OCI-LY1 (cell line): ENCODE measurements at regions not wholly inside any gene's neighbourhood (a gene's known extent, or its start where the extent isn't known, plus 50 kb on each side); places are given as distances from the start of the nearest gene placed in this dataset.

Experiments
- H2AFZ ChIP-seq: fragments of 200-600 bp; sonication (generic), shearing (Covaris generic); 2 replicates; pipeline ENCODE4 v1.6.0; 2014; ENCODE audit warnings: antibody characterized with exemption, mild to moderate bottlenecking, low read length
- H3F3A ChIP-seq: fragments of 200-600 bp; sonication (generic), shearing (Covaris generic); 2 replicates; pipeline ENCODE4 v1.6.0; 2014; ENCODE audit warnings: mild to moderate bottlenecking, antibody characterized with exemption, low read length, moderate library complexity; ENCODE audit not compliant: insufficient read depth
- H3K27ac ChIP-seq: fragments of 200-600 bp; sonication (generic); 2 replicates; pipeline ENCODE4 v1.5.1; 2014; ENCODE audit warnings: low read length, mixed run types, mild to moderate bottlenecking, low read depth; ENCODE audit not compliant: poor library complexity, severe bottlenecking
- H3K27me3 ChIP-seq: fragments of 200-600 bp; sonication (generic); 2 replicates; pipeline ENCODE4 v1.6.0; 2014; ENCODE audit warnings: antibody characterized with exemption, mild to moderate bottlenecking, low read length, moderate library complexity; ENCODE audit not compliant: insufficient read depth
- H3K36me3 ChIP-seq: fragments of 200-600 bp; sonication (generic); 2 replicates; pipeline ENCODE4 v1.6.1; 2014; ENCODE audit warnings: mild to moderate bottlenecking, antibody characterized with exemption, low read length, moderate library complexity, mixed read lengths; ENCODE audit not compliant: insufficient read depth
- H3K4me1 ChIP-seq: fragments of 200-600 bp; sonication (generic); 2 replicates; pipeline ENCODE4 v1.5.1; 2014; ENCODE audit warnings: mild to moderate bottlenecking, low read length, moderate library complexity; ENCODE audit not compliant: insufficient read depth, severe bottlenecking
- H3K4me2 ChIP-seq: fragments of 200-600 bp; sonication (generic), shearing (Covaris generic); 2 replicates; pipeline ENCODE4 v1.6.1; 2014; ENCODE audit warnings: low read length
- H3K4me3 ChIP-seq: fragments of 200-600 bp; sonication (generic); 2 replicates; pipeline ENCODE4 v1.5.1; 2014; ENCODE audit warnings: low read length, low read depth, mild to moderate bottlenecking, mixed read lengths; ENCODE audit not compliant: poor library complexity, severe bottlenecking
- H3K79me2 ChIP-seq: fragments of 200-600 bp; shearing (Covaris generic); 2 replicates; pipeline ENCODE4 v1.6.1; 2016; ENCODE audit warnings: mixed run types, low read length, mixed read lengths; ENCODE audit not compliant: insufficient read depth
- H3K9ac ChIP-seq: fragments of 200-600 bp; sonication (generic), shearing (Covaris generic); 2 replicates; pipeline ENCODE4 v1.6.1; 2014; ENCODE audit warnings: mild to moderate bottlenecking, low read length, mixed read lengths
- H3K9me2 ChIP-seq: fragments of 200-600 bp; sonication (generic), shearing (Covaris generic); 2 replicates; pipeline ENCODE4 v1.6.1; 2014; ENCODE audit warnings: low read depth, mild to moderate bottlenecking, low read length, mixed read lengths
- H3K9me3 ChIP-seq: fragments of 200-600 bp; shearing (Covaris generic); 2 replicates; pipeline ENCODE4 v1.6.1; 2014; ENCODE audit warnings: low read length, mixed read lengths
- H4K20me1 ChIP-seq: fragments of 200-600 bp; sonication (generic), shearing (Covaris generic); 2 replicates; pipeline ENCODE4 v1.6.0; 2016; ENCODE audit warnings: mild to moderate bottlenecking, low read length; ENCODE audit not compliant: insufficient read depth
- CTCF ChIP-seq: fragments of 200-600 bp; sonication (generic), shearing (Covaris generic); IDR thresholded peaks from 2 replicates; pipeline ENCODE4 v1.5.1; 2017; ENCODE audit warnings: mild to moderate bottlenecking, antibody characterized with exemption, low read length, moderate library complexity, mixed read lengths
- EZH2 ChIP-seq: fragments of 200-600 bp; sonication (generic), shearing (Covaris generic); IDR thresholded peaks from 2 replicates; pipeline ENCODE4 v1.8.0; 2017; ENCODE audit warnings: borderline replicate concordance, mixed run types, mild to moderate bottlenecking, antibody characterized with exemption, low read length, moderate library complexity, mixed read lengths

- Histone ChIP-seq H3K27ac (no peak overlapping the region), H3K36me3 (no peaks in the 10 kb centered on the region), H3K9me3 (no peaks in the 10 kb centered on the region), H3K27me3 (no peaks in the 10 kb centered on the region), H2AFZ (no peak overlapping the region), H3K9me2 (no peaks in the 10 kb centered on the region), H3K9ac (no peak overlapping the region), H4K20me1 (no peaks in the 10 kb centered on the region), H3K4me2 (no peak overlapping the region), H3K4me3 (no peak overlapping the region), H3K79me2 (no peaks in the 10 kb centered on the region), H3F3A (no peaks in the 10 kb centered on the region), H3K4me1 (no peaks in the 10 kb centered on the region)
- TF ChIP-seq EZH2 (no peak), CTCF (no peak)
These were observed 154.5 kb downstream of the PHETA1 start for GRCh38 chr12:111214401-111214800.

DNA sequence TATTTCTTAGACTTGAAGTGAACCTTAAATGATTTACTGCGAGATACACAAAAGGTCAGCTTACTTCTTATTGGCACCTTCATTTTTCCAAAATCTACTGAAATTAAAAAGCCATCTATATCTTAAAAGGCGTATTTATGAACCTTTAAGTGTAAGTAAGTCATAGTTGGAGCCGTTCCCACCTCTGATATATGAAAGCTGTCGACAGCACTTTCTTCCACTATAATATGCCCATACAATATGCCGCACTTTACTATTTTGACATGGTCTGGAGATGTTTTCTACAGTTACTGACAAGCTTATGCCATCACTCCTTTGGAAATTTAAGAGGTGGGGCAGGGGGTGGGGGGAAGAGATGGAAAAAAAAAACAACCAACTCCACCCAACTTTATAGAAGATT, 155.3 kb downstream of the PHETA1 start:
- no peak for TF ChIP-seq CTCF
- no peak for TF ChIP-seq EZH2
- Histone ChIP-seq H3F3A (no peaks in the 10 kb centered on the region), H4K20me1 (no peaks in the 10 kb centered on the region), H3K4me3 (no peak overlapping the region), H3K4me1 (no peaks in the 10 kb centered on the region), H3K9me2 (no peaks in the 10 kb centered on the region), H3K36me3 (no peaks in the 10 kb centered on the region), H3K79me2 (no peaks in the 10 kb centered on the region), H3K27ac (no peak overlapping the region), H2AFZ (no peak overlapping the region), H3K4me2 (no peak overlapping the region), H3K9ac (no peak overlapping the region), H3K27me3 (no peaks in the 10 kb centered on the region), H3K9me3 (no peaks in the 10 kb centered on the region)

GRCh38 chr12:111212814-111213456, 156.0 kb downstream of the PHETA1 start:
- no peak overlapping the region for H3K27ac ChIP-seq
- H3K9ac ChIP-seq = no peak overlapping the region
- no peaks in the 10 kb centered on the region for H3K9me2 ChIP-seq
- H3K36me3 ChIP-seq = no peaks in the 10 kb centered on the region
- H3K79me2 ChIP-seq = no peaks in the 10 kb centered on the region
- H2AFZ ChIP-seq = no peak overlapping the region
- no peaks in the 10 kb centered on the region for H3K9me3 ChIP-seq
- H4K20me1 ChIP-seq = no peaks in the 10 kb centered on the region
- H3K4me2 ChIP-seq = no peak overlapping the region
- H3K4me3 ChIP-seq = no peak overlapping the region
- H3K4me1 ChIP-seq = no peaks in the 10 kb centered on the region
- TF ChIP-seq CTCF = no peak
- H3F3A ChIP-seq = no peaks in the 10 kb centered on the region
- no peaks in the 10 kb centered on the region for H3K27me3 ChIP-seq
